ENCODE measurements at regions not wholly inside any gene's neighbourhood (a gene's known extent, or its start where the extent isn't known, plus 50 kb on each side); places are given as distances from the start of the nearest gene placed in this dataset.
"Not testable (repeated sequence)": the region's sequence is repeated elsewhere in the genome, so short reads cannot be mapped to it uniquely, and the experiment has no call there.

DNA sequence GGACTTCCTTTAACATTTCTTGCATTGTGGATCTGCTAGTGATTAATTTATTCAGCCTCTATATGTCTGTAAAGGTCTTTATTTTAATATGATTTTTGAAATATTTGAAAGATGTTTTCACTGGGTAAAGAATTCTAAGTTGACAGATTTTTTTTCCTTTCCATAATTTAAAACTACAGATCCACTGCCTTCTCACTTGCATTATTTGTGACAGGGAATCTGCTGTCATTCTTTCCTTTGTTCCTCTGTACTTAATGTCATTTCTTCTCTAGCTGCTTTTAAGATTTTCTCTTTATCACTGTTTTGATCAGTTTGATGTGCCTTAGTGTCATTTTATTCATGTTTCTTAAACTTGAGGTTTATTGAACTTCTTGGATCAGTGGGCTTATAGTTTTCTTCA lies 159.9 kb downstream of the CYB561 start:
- DNase-seq (ENCODE audit: low read depth in 3 of 3, low spot score in 2 of 3), result no peak

GRCh38 chr17:63287006-63287405 lies 159.1 kb downstream of the CYB561 start:
- DNase-seq (ENCODE audit: low read depth in 3 of 3, low spot score in 2 of 3), result not testable (repeated sequence)

DNA sequence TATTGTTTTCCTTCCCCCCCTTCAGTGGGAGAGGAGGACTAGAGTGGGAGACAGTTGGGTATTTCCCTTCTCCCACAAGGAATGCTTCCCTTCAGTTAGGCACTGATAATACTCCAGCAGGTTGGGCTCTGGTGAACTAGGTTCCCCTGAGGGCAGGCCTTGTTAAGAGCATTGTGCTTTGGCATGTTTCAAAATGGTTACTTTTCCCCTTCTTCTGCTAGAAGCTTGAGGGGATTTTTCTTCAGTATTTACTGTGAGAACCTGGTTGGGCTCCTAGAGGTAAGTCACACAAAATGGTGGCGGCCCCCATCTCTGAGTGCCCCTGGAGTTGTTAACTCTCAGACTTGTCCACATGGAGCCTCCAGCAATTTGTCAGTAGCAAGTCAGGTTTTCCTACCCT lies 156.2 kb downstream of the CYB561 start:
- DNase-seq (ENCODE audit: low read depth in 3 of 3, low spot score in 2 of 3), result no peak

GRCh38 chr17:63290351-63290750 lies 155.8 kb downstream of the CYB561 start:
- DNase-seq (ENCODE audit: low read depth in 3 of 3, low spot score in 2 of 3), result no peak

DNA sequence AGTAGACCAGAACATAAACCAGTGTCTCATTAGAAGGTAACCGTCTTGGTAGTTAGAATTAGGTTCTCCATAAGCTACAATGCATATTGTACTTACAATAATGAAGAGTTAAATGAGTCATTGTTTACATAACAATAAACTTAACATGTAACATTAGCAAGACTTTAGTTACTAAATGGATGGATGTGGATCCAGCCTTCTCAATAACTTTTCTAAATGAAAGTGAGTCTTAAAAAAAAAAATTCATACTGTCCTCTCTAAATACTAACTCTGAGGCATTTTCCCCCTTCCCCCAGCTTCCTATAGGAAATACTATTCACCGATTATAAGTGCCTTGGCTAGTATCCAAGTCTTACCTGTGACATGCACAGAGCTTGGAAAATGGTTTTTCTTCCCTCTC lies 155.3 kb downstream of the CYB561 start:
- DNase-seq (ENCODE audit: low read depth in 3 of 3, low spot score in 2 of 3), result no peak

- no peak for DNase-seq (ENCODE audit: low read depth in 3 of 3, low spot score in 2 of 3)
These were observed 154.8 kb downstream of the CYB561 start for GRCh38 chr17:63291258-63291657.

DNA sequence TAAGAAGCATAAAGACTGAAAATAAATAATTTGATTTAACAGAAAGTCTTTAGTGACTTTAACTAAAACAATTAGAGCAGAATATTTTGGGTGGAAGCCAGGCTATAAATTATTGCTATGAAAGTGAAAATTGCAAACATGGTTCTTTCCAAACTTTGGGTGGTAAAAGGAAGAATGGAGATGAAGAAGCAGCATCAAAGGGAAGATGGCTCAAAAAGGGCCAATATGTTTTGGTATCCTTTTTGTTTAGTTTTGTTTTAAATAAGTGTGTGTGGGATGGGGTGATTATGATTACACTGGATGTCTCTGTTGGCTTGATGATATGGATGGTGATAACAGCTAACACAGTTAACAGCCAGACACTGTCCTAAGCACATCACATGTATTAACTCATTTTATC lies 153.7 kb downstream of the CYB561 start:
- no peak for DNase-seq (ENCODE audit: low read depth in 3 of 3, low spot score in 2 of 3)

- DNase-seq (ENCODE audit: low read depth in 3 of 3, low spot score in 2 of 3), result no peak
These were observed 152.6 kb downstream of the CYB561 start for GRCh38 chr17:63293323-63294075.

- DNase-seq (ENCODE audit: low read depth in 3 of 3, low spot score in 2 of 3), result no peak
These were observed 151.3 kb downstream of the CYB561 start for GRCh38 chr17:63294776-63295175.

DNA sequence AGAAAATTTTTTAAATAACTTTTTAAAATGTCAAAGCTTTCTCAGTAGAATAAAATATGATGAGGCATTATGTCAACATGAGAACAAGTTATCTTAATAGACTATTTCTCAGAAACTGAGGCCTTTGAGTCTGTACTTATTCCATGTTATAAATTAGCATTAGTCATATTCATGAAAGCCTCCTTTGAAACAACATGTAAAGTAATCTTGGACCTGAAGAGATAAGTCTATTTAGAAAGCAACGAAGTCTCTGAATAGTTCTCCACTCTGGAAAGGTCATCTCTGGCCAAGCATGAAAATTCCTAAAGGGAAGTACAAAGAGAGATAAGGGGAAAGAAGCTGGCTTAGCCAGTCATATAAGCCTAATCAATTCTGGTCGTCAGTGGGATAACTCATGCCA lies 150.8 kb downstream of the CYB561 start:
- DNase-seq (ENCODE audit: low read depth in 3 of 3, low spot score in 2 of 3), result no peak

- DNase-seq (ENCODE audit: low read depth in 3 of 3, low spot score in 2 of 3), result no peak
These were observed 150.1 kb downstream of the CYB561 start for GRCh38 chr17:63295839-63296590.

GRCh38 chr17:63298916-63299315 lies 147.2 kb downstream of the CYB561 start:
- DNase-seq (ENCODE audit: low read depth in 3 of 3, low spot score in 2 of 3), result not testable (repeated sequence)

GRCh38 chr17:63304704-63305261 lies 141.3 kb downstream of the CYB561 start:
- DNase-seq (ENCODE audit: low read depth in 3 of 3, low spot score in 2 of 3), result no peak

DNA sequence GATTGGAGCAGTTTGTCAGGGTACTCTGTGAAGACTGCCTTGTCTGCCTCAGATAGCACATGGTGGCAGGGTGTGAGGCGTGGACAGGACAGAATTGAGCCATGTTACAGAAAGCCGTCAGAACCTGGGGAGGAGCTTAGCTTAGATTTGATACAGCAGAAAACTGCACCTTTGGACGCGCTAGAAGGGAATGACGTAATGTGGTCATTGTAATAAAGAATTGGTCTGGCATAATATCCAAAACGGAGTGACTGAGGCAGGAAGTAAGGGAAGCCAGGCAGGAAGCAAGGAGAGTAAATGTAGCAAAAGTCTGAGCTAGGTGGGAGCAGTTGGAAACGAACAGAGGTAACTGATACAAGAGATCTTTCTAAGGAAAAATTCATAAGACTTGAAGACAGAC lies 140.2 kb downstream of the CYB561 start:
- no peak for DNase-seq (ENCODE audit: low read depth in 3 of 3, low spot score in 2 of 3)

GRCh38 chr17:63306855-63307254 lies 139.3 kb downstream of the CYB561 start:
- no peak for DNase-seq (ENCODE audit: low read depth in 3 of 3, low spot score in 2 of 3)

DNA sequence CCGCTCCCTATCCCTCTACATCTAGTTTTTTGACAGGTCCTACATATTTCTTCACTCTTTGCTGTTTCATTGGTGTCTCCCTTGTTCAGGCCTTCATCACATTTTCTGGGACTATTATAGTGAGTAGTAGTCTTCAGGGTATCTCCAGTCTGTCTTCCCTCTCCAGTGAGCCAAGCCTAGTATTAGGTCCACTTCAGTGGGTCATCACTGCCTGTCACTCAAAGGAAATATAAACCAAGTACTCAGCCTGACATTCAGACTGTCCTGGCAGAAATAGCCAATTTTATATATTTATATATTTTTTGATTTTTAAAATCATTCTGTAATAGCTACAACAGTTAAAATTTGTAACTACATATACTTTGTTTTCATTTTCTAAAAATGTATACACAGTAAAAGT lies 137.8 kb downstream of the CYB561 start:
- DNase-seq (ENCODE audit: low read depth in 3 of 3, low spot score in 2 of 3), result no peak

GRCh38 chr17:63309021-63309420 lies 137.1 kb downstream of the CYB561 start:
- no peak for DNase-seq (ENCODE audit: low read depth in 3 of 3, low spot score in 2 of 3)

GRCh38 chr17:63311416-63311937 lies 134.6 kb downstream of the CYB561 start:
- no peak for DNase-seq (ENCODE audit: low read depth in 3 of 3, low spot score in 2 of 3)

GRCh38 chr17:63314761-63315160 lies 131.3 kb downstream of the CYB561 start:
- no peak for DNase-seq (ENCODE audit: low read depth in 3 of 3, low spot score in 2 of 3)

GRCh38 chr17:63316100-63316499 lies 130.0 kb downstream of the CYB561 start:
- DNase-seq (ENCODE audit: low read depth in 3 of 3, low spot score in 2 of 3), result no peak

DNA sequence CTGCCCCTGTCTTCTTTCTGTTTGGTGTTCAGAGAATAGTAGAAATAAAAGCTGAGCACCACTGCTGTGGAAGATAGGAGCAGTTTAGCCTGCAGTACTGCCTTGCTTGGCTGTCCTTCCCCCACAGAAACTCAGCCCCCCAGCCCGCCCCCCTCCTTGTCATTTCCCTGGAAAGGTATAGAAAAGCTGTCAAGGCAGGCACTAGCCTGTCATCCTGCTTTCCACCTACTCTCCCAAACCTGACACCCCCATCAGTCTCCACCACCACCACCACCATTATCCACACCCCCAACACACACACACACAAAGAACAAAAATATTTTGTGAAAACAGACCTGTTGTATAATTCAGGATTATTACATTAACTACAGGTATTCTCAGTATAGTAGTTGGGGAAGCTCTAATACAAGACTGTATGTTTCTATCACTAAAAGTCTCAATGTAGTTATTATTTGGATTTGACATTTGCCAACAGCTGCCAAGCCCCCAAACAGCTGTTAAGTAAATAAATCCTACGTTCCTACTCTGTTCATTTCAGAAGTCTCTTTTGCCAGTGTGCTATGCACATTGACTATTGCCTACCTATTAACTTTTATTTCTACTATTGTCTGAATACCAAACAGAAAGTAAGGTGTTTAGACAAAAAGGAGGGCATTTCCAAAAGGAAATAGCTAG lies 128.8 kb downstream of the CYB561 start:
- DNase-seq (ENCODE audit: low read depth in 3 of 3, low spot score in 2 of 3), result no peak

All from right renal cortex interstitium (tissue), 3 donors.